ENCODE measurements at regions not wholly inside any gene's neighbourhood (a gene's known extent, or its start where the extent isn't known, plus 50 kb on each side); places are given as distances from the start of the nearest gene placed in this dataset.

- no peak for TF ChIP-seq CTCF (IDR thresholded peaks at IDR 0.05; ENCODE audit: control insufficient read depth, insufficient read depth, low read depth, low read length, missing control alignments)
- H3K4me3 ChIP-seq (ENCODE audit: control insufficient read depth, low read depth, low read length): no peak overlapping the region
- DNase-seq (ENCODE audit: low read depth): no peak
Observed at GRCh38 chr6:133833949-133834359, 55.0 kb upstream of the TCF21 start.

GRCh38 chr6:133834472-133835170, 54.3 kb upstream of the TCF21 start:
- TF ChIP-seq CTCF (IDR thresholded peaks at IDR 0.05; ENCODE audit: control insufficient read depth, insufficient read depth, low read depth, low read length, missing control alignments): no peak
- no peak overlapping the region for H3K4me3 ChIP-seq (ENCODE audit: control insufficient read depth, low read depth, low read length)
- no peak for DNase-seq (ENCODE audit: low read depth)

- no peak for TF ChIP-seq CTCF (IDR thresholded peaks at IDR 0.05; ENCODE audit: control insufficient read depth, insufficient read depth, low read depth, low read length, missing control alignments)
- H3K4me3 ChIP-seq (ENCODE audit: control insufficient read depth, low read depth, low read length): no peak overlapping the region
- no peak for DNase-seq (ENCODE audit: low read depth)
Observed at GRCh38 chr6:133835901-133836300, 53.0 kb upstream of the TCF21 start.

- DNase-seq (ENCODE audit: low read depth): no peak
- peak; percentile 73 for TF ChIP-seq CTCF (IDR thresholded peaks at IDR 0.05; ENCODE audit: control insufficient read depth, insufficient read depth, low read depth, low read length, missing control alignments)
- peak overlapping the region; percentile 49 for H3K4me3 ChIP-seq (ENCODE audit: control insufficient read depth, low read depth, low read length)
Observed at GRCh38 chr6:133837801-133838349, 51.0 kb upstream of the TCF21 start.

Data from AG09309 (cell line).